GM18517 (cell line): ENCODE measurements at regions not wholly inside any gene's neighbourhood (a gene's known extent, or its start where the extent isn't known, plus 50 kb on each side); places are given as distances from the start of the nearest gene placed in this dataset.
A peak's percentile ranks its signal among the peaks of the same experiment; 100 is the strongest.
"Not testable (repeated sequence)": the region's sequence is repeated elsewhere in the genome, so short reads cannot be mapped to it uniquely, and the experiment has no call there.

Experiments used
- ATAC-seq: cut with Tn5 transposase; IDR thresholded peaks from one replicate; pipeline ENCODE4 v1.9.1; 2021; ENCODE audit warnings: mild to moderate bottlenecking, moderate library complexity; ENCODE audit not compliant: unreplicated experiment

GRCh38 chr1:81738875-81739274, 61.9 kb upstream of the ADGRL2 start:
- ATAC-seq, result no peak

- no peak for ATAC-seq
These were observed 67.3 kb upstream of the ADGRL2 start for GRCh38 chr1:81733480-81733879.

GRCh38 chr1:81731989-81732388, 68.7 kb upstream of the ADGRL2 start:
- no peak for ATAC-seq

GRCh38 chr1:81730881-81731280, 69.9 kb upstream of the ADGRL2 start:
- ATAC-seq, result no peak

- not testable (repeated sequence) for ATAC-seq
These were observed 70.4 kb upstream of the ADGRL2 start for GRCh38 chr1:81730299-81730698.

- no peak for ATAC-seq
These were observed 70.9 kb upstream of the ADGRL2 start for GRCh38 chr1:81729818-81730217.

GRCh38 chr1:81729239-81729638, 71.5 kb upstream of the ADGRL2 start:
- ATAC-seq, result no peak

GRCh38 chr1:81725823-81726222, 74.9 kb upstream of the ADGRL2 start:
- ATAC-seq, result no peak

- not testable (repeated sequence) for ATAC-seq
These were observed 78.0 kb upstream of the ADGRL2 start for GRCh38 chr1:81722631-81723328.

GRCh38 chr1:81720256-81720655, 80.5 kb upstream of the ADGRL2 start:
- not testable (repeated sequence) for ATAC-seq

GRCh38 chr1:81717230-81717629, 83.5 kb upstream of the ADGRL2 start:
- ATAC-seq, result no peak

GRCh38 chr1:81715391-81715790, 85.3 kb upstream of the ADGRL2 start:
- no peak for ATAC-seq

- ATAC-seq, result no peak
These were observed 86.1 kb upstream of the ADGRL2 start for GRCh38 chr1:81714636-81715035.

GRCh38 chr1:81712425-81712824, 88.3 kb upstream of the ADGRL2 start:
- ATAC-seq, result no peak

- ATAC-seq, result no peak
These were observed 89.9 kb upstream of the ADGRL2 start for GRCh38 chr1:81710857-81711256.

- ATAC-seq, result no peak
These were observed 92.5 kb upstream of the ADGRL2 start for GRCh38 chr1:81708250-81708649.

GRCh38 chr1:81706650-81707435, 93.9 kb upstream of the ADGRL2 start:
- ATAC-seq, result no peak

GRCh38 chr1:81703756-81704463, 96.8 kb upstream of the ADGRL2 start:
- no peak for ATAC-seq

- ATAC-seq, result no peak
These were observed 97.4 kb upstream of the ADGRL2 start for GRCh38 chr1:81703391-81703755.

GRCh38 chr1:81702903-81703302, 97.8 kb upstream of the ADGRL2 start:
- ATAC-seq, result no peak

- peak; percentile 41 for ATAC-seq
These were observed 98.5 kb upstream of the ADGRL2 start for GRCh38 chr1:81702079-81702715.
